GM12878 (cell line): ENCODE measurements at regions not wholly inside any gene's neighbourhood (a gene's known extent, or its start where the extent isn't known, plus 50 kb on each side); places are given as distances from the start of the nearest gene placed in this dataset.

Source experiments
- ATAC-seq: fragments of 200-7000 bp; cut with Tn5 transposase; 3 replicates; pipeline ENCODE4 v1.9.1; 2020; ENCODE audit warnings: mild to moderate bottlenecking, moderate library complexity
- BruUV-seq: library from RNA; stranded (reverse); fragments of 400-500 nt; replicated peaks from 2 replicates; lab custom pipeline; 2021; lab: Mats Ljungman, UMichigan
- CTCF ChIA-PET: fragments of 300-600 bp; sonication (Branson Sonifier 250); formaldehyde crosslinking; extraction: SDS; loops from one replicate; lab custom pipeline; 2021; ENCODE audit warnings: inconsistent platforms; lab: Yijun Ruan, JAX
- POLR2A ChIA-PET: fragments of 350-600 bp; formaldehyde crosslinking; extraction: SDS; loops from one replicate; lab custom pipeline; 2021; ENCODE audit warnings: inconsistent platforms; lab: Charles Lee
- RAD21 ChIA-PET: fragments of 300-600 bp; sonication (Branson Sonifier 250); formaldehyde crosslinking; loops from one replicate; lab custom pipeline; 2023; ENCODE audit warnings: antibody characterized with exemption; ENCODE audit not compliant: unreplicated experiment; lab: Charles Lee
- SMC1A ChIA-PET: fragments of 300-600 bp; sonication (Branson Sonifier 250); formaldehyde crosslinking; loops from one replicate; lab custom pipeline; 2023; ENCODE audit not compliant: unreplicated experiment, uncharacterized antibody; lab: Charles Lee
- DNase-seq: peaks from one replicate; pipeline ENCODE4 v3.0.0-alpha.2; 2011; ENCODE audit warnings: low read depth, low spot score
- FAIRE-seq: peaks from 3 replicates; lab custom pipeline; 2011; peaks lifted over from hg19 to GRCh38; lab: Jason Lieb, UNC
- H2AFZ ChIP-seq: 2 replicates; pipeline ENCODE4 v1.6.0; 2011; ENCODE audit warnings: low read depth, low read length, control low read depth; ENCODE audit not compliant: control insufficient read depth
- H3K27ac ChIP-seq: 2 replicates; pipeline ENCODE4 v1.5.1; 2011; ENCODE audit warnings: control low read depth; ENCODE audit not compliant: control insufficient read depth, insufficient read depth
- H3K27me3 ChIP-seq, 2 experiments: replicated peaks in 1 of 2; 2 replicates each; pipeline versions ENCODE4 v1.6.0 to v1.6.1; 2011; ENCODE audit warnings: low read length in 1 of 2; ENCODE audit not compliant: control insufficient read depth in 2 of 2, insufficient read depth in 2 of 2
- H3K36me3 ChIP-seq, 2 experiments: 2 replicates each; pipeline ENCODE4 v1.5.1; 2011; ENCODE audit warnings: low read length in 1 of 2; ENCODE audit not compliant: control insufficient read depth in 2 of 2, insufficient read depth in 2 of 2
- H3K4me1 ChIP-seq: 2 replicates; pipeline ENCODE4 v1.6.1; 2011; ENCODE audit warnings: mild to moderate bottlenecking, low read length, moderate library complexity, mixed read lengths; ENCODE audit not compliant: control insufficient read depth, insufficient read depth
- H3K4me2 ChIP-seq: 2 replicates; pipeline ENCODE4 v1.6.0; 2011; ENCODE audit warnings: control low read depth; ENCODE audit not compliant: control insufficient read depth, insufficient read depth
- H3K4me3 ChIP-seq: fragments of 200-600 bp; sonication (generic); 2 replicates; pipeline ENCODE4 v1.5.1; 2016
- H3K79me2 ChIP-seq: 2 replicates; pipeline ENCODE4 v1.6.0; 2011; ENCODE audit warnings: low read length; ENCODE audit not compliant: control insufficient read depth, insufficient read depth
- H3K9ac ChIP-seq: 2 replicates; pipeline ENCODE4 v1.8.0; 2011; ENCODE audit warnings: low read length, control low read depth, mixed read lengths; ENCODE audit not compliant: control insufficient read depth, insufficient read depth
- H3K9me3 ChIP-seq: replicated peaks from 3 replicates; pipeline ENCODE4 v1.5.1; 2011; ENCODE audit warnings: mild to moderate bottlenecking, low read length; ENCODE audit not compliant: control insufficient read depth, insufficient read depth
- H4K20me1 ChIP-seq: 2 replicates; pipeline ENCODE4 v1.6.0; 2011; ENCODE audit not compliant: control insufficient read depth, insufficient read depth
- ASH2L ChIP-seq: fragments of 300-600, 200-600 bp; sonication (generic); IDR thresholded peaks from 2 replicates; pipeline ENCODE4 v1.6.1; 2017; ENCODE audit warnings: low read depth, mild to moderate bottlenecking, borderline replicate concordance
- ELK1 ChIP-seq: IDR thresholded peaks from 2 replicates; pipeline ENCODE4 v1.6.1; 2012; ENCODE audit warnings: low read depth, low read length, improper control_type of control experiment
- ESRRA ChIP-seq: IDR thresholded peaks from 2 replicates; pipeline ENCODE4 v1.6.1; 2012; ENCODE audit warnings: mild to moderate bottlenecking, low read length, improper control_type of control experiment
- NBN ChIP-seq: fragments of 450-650 bp; IDR thresholded peaks from 2 replicates; pipeline ENCODE4 v1.6.1; 2016
- RELA ChIP-seq: fragments of 450-650 bp; IDR thresholded peaks from 2 replicates; pipeline ENCODE4 v1.8.0; 2014; ENCODE audit warnings: borderline replicate concordance; ENCODE audit not compliant: partially characterized antibody
- WGBS: methylation state at CpG from one replicate; pipeline ENCODE4 v1.1.6; 2016; ENCODE audit warnings: low lambda C conversion rate; ENCODE audit not compliant: insufficient replicate concordance, insufficient coverage; ENCODE audit errors: missing lambda C conversion rate; 5-methylcytosine and 5-hydroxymethylcytosine counted together
- in situ Hi-C: fragments of 300-500 bp; cut with MboI; formaldehyde crosslinking; loops from 9 replicates; pipeline ENCODE4 v1.14.3; 2018; ENCODE audit warnings: mixed read lengths
- intact Hi-C: fragments of 100-400 bp; cut with micrococcal nuclease; formaldehyde crosslinking; loops from one replicate; pipeline ENCODE4 v1.14.2; 2022; ENCODE audit not compliant: unreplicated experiment

- TF ChIP-seq NBN, result no peak
- TF ChIP-seq, all 136 proteins: peak for 0
Observed at GRCh38 chr13:50463719-50464118, 379.8 kb downstream of the DLEU7 start (continued).

DNA sequence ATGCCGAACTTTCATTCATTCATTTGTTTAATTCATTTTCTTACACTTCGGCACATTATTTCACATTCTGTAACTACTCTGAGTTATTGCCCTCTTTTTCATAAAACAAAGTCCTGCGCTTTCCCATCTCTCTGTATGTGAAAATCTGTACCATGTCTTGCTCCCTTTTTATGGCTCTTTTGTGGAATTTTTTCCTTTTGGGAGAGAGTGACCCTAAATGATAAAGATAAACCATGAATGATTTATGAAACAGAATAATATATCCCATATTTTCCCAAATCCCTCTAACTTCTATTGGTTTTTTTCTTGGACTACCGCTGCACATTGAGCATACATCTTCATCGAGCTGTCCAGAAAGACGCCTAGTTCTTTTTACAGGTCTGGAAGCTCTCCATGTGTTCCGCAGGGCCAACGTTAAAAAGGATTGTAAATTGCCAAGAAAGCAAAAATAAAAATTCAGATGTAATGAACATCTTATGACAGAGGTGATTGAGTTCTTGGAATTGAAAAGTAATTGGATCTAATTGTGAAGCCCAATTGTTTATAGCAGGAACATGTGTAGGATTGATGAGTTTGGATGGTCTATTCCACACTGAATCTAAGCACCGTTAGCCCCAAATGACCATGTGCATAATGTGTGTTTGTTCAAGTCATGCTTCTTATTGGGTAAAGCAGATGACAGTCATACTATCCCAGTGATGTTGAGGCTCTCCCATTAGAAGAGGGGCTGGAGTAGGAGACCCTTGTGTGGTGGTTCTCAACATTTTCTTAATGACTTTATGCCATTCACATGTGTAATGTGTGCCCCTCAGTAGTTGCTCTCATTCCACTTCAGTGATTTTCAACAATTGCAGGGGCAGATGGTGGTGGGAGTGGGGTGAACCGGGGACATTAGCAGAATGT is 378.9 kb downstream of the DLEU7 start:
- H3K79me2 ChIP-seq, result no peaks in the 10 kb centered on the region
- ChIA-PET POLR2A (no interaction called here), CTCF (no interaction called here), SMC1A (no interaction called here), RAD21 (no interaction called here)
- H2AFZ ChIP-seq, result no peak overlapping the region
- no peak for TF ChIP-seq ESRRA
- TF ChIP-seq ELK1, result no peak
- no peak for TF ChIP-seq RELA
- no peak for TF ChIP-seq ASH2L
- no peak for DNase-seq
- H3K4me2 ChIP-seq, result no peak overlapping the region
- no peak overlapping the region for H3K27ac ChIP-seq
- no TSS peak for BruUV-seq
- 57% methylated on average over 10 of the region's 10 CpGs for WGBS
- no peak overlapping the region for H3K4me3 ChIP-seq
- intact Hi-C loops, result no loop called here
- no peaks in the 10 kb centered on the region for H3K4me1 ChIP-seq
- no peak for FAIRE-seq
- no peaks in the 10 kb centered on the region for H4K20me1 ChIP-seq
- ATAC-seq, result no peak
- no peak overlapping the region for H3K9ac ChIP-seq
- no peaks in the 10 kb centered on the region for H3K9me3 ChIP-seq
- H3K27me3 ChIP-seq, result peaks cover 0 to 5% of the 10 kb centered on the region in 2 experiments; a peak in 1 of 4 replicates
- in situ Hi-C loops, result no loop called here
- no peaks in the 10 kb centered on the region for H3K36me3 ChIP-seq
